ENCODE measurements at regions not wholly inside any gene's neighbourhood (a gene's known extent, or its start where the extent isn't known, plus 50 kb on each side); places are given as distances from the start of the nearest gene placed in this dataset.

DNA sequence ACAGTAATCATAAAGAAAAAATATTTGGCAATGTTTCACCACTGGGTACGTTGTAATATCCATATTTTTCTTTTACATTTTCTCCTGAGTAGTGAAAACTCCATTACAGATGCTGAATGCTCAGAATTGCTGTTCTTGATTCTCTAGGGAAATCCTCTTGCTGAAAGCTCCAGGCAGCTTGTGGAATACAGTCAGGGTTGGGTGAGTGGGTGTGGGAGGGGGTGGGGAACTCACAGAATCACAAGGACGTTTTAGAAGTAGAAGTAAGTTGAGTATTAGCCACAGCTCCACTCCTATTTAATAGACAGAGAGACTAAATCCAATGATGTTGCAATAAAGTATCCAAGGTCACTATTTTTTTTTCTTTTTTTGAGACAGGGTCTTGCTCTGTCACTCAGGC, 1270.9 kb downstream of the TYW1 start:
- TF ChIP-seq TAF1 (IDR thresholded peaks at IDR 0.05; ENCODE audit: borderline replicate concordance, insufficient read depth, low read length) (no peak), POLR2AphosphoS5 (IDR thresholded peaks at IDR 0.05; ENCODE audit: low read depth, low read length) (no peak), FOXP2 (optimal IDR thresholded peaks at IDR 0.05; ENCODE audit: borderline replicate concordance, extremely low read depth, extremely low read length, insufficient read depth) (no peak)
- TF ChIP-seq, protein P1, sequence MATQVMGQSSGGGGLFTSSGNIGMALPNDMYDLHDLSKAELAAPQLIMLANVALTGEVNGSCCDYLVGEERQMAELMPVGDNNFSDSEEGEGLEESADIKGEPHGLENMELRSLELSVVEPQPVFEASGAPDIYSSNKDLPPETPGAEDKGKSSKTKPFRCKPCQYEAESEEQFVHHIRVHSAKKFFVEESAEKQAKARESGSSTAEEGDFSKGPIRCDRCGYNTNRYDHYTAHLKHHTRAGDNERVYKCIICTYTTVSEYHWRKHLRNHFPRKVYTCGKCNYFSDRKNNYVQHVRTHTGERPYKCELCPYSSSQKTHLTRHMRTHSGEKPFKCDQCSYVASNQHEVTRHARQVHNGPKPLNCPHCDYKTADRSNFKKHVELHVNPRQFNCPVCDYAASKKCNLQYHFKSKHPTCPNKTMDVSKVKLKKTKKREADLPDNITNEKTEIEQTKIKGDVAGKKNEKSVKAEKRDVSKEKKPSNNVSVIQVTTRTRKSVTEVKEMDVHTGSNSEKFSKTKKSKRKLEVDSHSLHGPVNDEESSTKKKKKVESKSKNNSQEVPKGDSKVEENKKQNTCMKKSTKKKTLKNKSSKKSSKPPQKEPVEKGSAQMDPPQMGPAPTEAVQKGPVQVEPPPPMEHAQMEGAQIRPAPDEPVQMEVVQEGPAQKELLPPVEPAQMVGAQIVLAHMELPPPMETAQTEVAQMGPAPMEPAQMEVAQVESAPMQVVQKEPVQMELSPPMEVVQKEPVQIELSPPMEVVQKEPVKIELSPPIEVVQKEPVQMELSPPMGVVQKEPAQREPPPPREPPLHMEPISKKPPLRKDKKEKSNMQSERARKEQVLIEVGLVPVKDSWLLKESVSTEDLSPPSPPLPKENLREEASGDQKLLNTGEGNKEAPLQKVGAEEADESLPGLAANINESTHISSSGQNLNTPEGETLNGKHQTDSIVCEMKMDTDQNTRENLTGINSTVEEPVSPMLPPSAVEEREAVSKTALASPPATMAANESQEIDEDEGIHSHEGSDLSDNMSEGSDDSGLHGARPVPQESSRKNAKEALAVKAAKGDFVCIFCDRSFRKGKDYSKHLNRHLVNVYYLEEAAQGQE (IDR thresholded peaks at IDR 0.05; ENCODE audit: insufficient read depth in 1 of 2, low read depth in 2 of 2, low read length in 2 of 2), result no peak

Data from PFSK-1 (cell line).